ENCODE measurements at regions not wholly inside any gene's neighbourhood (a gene's known extent, or its start where the extent isn't known, plus 50 kb on each side); places are given as distances from the start of the nearest gene placed in this dataset.

DNA sequence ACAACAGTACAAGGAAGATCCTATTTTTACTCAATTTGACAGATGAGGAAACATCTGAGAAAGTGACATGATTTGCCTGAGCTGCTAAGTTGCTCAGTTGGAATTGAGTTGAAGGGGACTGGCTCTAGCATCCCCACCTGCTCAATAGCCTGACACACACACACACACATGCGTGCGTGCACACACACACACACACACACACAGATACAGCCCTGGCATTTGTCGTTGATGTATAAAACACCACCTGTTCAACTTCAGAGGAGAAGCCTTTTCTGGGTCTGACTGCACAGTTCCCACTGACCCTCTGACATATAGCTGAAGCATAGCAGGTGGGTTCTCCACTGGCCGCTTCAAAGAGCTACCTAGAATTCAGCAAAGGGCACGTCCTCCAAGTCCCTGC lies 1045.9 kb downstream of the VRK1 start:
- POLR2A ChIA-PET = no interaction called here
- Mint-ChIP-seq H3K36me3 (no peaks in the 10 kb centered on the region), H3K27me3 (ENCODE audit: low read depth) (peaks cover 3% of the 10 kb centered on the region; the same call in 1 of the 2 replicates), H3K4me3 (no peak overlapping the region), H3K27ac (no peak overlapping the region), H3K9me3 (no peaks in the 10 kb centered on the region), H3K4me1 (peaks cover 14% of the 10 kb centered on the region)
- CTCF ChIA-PET = no interaction called here
- ATAC-seq (no peak), DNase-seq (ENCODE audit: low spot score) (no peak)
- TF ChIP-seq FOXP1 (CRISPR knock-in tag; IDR thresholded peaks at IDR 0.05; ENCODE audit: borderline replicate concordance) = no peak
- TF ChIP-seq, protein P1, sequence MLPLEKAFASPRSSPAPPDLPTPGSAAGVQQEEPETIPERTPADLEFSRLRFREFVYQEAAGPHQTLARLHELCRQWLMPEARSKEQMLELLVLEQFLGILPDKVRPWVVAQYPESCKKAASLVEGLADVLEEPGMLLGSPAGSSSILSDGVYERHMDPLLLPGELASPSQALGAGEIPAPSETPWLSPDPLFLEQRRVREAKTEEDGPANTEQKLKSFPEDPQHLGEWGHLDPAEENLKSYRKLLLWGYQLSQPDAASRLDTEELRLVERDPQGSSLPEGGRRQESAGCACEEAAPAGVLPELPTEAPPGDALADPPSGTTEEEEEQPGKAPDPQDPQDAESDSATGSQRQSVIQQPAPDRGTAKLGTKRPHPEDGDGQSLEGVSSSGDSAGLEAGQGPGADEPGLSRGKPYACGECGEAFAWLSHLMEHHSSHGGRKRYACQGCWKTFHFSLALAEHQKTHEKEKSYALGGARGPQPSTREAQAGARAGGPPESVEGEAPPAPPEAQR (CRISPR knock-in tag; IDR thresholded peaks at IDR 0.05) = no peak
- no peak for TF ChIP-seq JUN (CRISPR knock-in tag; IDR thresholded peaks at IDR 0.05)
- TF ChIP-seq, protein P2, sequence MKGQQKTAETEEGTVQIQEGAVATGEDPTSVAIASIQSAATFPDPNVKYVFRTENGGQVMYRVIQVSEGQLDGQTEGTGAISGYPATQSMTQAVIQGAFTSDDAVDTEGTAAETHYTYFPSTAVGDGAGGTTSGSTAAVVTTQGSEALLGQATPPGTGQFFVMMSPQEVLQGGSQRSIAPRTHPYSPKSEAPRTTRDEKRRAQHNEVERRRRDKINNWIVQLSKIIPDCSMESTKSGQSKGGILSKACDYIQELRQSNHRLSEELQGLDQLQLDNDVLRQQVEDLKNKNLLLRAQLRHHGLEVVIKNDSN (CRISPR knock-in tag; IDR thresholded peaks at IDR 0.05) = no peak
- TF ChIP-seq, protein P3, sequence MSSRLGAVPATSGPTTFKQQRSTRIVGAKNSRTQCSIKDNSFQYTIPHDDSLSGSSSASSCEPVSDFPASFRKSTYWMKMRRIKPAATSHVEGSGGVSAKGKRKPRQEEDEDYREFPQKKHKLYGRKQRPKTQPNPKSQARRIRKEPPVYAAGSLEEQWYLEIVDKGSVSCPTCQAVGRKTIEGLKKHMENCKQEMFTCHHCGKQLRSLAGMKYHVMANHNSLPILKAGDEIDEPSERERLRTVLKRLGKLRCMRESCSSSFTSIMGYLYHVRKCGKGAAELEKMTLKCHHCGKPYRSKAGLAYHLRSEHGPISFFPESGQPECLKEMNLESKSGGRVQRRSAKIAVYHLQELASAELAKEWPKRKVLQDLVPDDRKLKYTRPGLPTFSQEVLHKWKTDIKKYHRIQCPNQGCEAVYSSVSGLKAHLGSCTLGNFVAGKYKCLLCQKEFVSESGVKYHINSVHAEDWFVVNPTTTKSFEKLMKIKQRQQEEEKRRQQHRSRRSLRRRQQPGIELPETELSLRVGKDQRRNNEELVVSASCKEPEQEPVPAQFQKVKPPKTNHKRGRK (CRISPR knock-in tag; IDR thresholded peaks at IDR 0.05; ENCODE audit: borderline replicate concordance) = no peak
- no peak for TF ChIP-seq GABPB1 (CRISPR knock-in tag; IDR thresholded peaks at IDR 0.05)
- no peak for TF ChIP-seq MYBL2 (CRISPR knock-in tag; IDR thresholded peaks at IDR 0.05)
- TF ChIP-seq, protein P4, sequence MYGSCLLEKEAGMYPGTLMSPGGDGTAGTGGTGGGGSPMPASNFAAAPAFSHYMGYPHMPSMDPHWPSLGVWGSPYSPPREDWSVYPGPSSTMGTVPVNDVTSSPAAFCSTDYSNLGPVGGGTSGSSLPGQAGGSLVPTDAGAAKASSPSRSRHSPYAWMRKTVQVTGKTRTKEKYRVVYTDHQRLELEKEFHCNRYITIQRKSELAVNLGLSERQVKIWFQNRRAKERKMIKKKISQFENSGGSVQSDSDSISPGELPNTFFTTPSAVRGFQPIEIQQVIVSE (CRISPR knock-in tag; IDR thresholded peaks at IDR 0.05; ENCODE audit: borderline replicate concordance) = no peak
- TF ChIP-seq ESRRA (CRISPR knock-in tag; IDR thresholded peaks at IDR 0.05; ENCODE audit: borderline replicate concordance) = no peak

DNA sequence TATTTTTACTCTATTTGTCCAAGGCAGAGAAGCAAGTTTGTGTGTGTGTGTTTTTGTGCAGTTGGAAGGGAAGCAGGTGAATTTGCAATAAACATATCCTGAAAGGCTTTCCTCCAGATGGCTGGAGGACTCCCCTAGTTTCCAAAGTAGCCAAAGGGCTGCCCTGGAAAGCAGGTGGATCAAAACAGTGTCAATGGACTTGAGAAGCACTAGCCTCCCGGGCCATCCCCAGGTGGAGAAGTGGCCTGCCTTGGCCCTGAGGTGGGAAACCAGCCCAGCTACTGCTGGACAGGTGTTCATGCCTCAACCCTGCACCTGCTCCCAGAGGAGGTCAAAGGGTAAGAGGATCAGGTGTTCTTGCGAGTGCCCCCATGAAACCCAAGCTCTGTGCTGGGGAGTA lies 1046.9 kb downstream of the VRK1 start:
- Mint-ChIP-seq H3K27me3 (ENCODE audit: low read depth) (peaks cover 3% of the 10 kb centered on the region; the same call in 1 of the 2 replicates), H3K4me1 (peaks cover 15% of the 10 kb centered on the region), H3K4me3 (no peak overlapping the region), H3K36me3 (no peaks in the 10 kb centered on the region), H3K27ac (no peak overlapping the region), H3K9me3 (no peaks in the 10 kb centered on the region)
- CTCF ChIA-PET = no interaction called here
- TF ChIP-seq FOXJ3 (CRISPR knock-in tag; IDR thresholded peaks at IDR 0.05; ENCODE audit: borderline replicate concordance) (no peak), ZNF396 (CRISPR knock-in tag; IDR thresholded peaks at IDR 0.05; ENCODE audit: borderline replicate concordance) (no peak), ESRRA (CRISPR knock-in tag; IDR thresholded peaks at IDR 0.05; ENCODE audit: borderline replicate concordance) (no peak), MXD4 (CRISPR knock-in tag; IDR thresholded peaks at IDR 0.05; ENCODE audit: borderline replicate concordance) (no peak), CREM (CRISPR knock-in tag; IDR thresholded peaks at IDR 0.05) (no peak), FOXP1 (CRISPR knock-in tag; IDR thresholded peaks at IDR 0.05; ENCODE audit: borderline replicate concordance) (no peak), RORB (CRISPR knock-in tag; IDR thresholded peaks at IDR 0.05) (no peak), ZNF232 (CRISPR knock-in tag; IDR thresholded peaks at IDR 0.05) (no peak), JAZF1 (CRISPR knock-in tag; IDR thresholded peaks at IDR 0.05) (no peak), RELA (CRISPR knock-in tag; IDR thresholded peaks at IDR 0.05; ENCODE audit: borderline replicate concordance) (no peak), EMX1 (CRISPR knock-in tag; IDR thresholded peaks at IDR 0.05) (no peak)
- TF ChIP-seq, protein P4 (CRISPR knock-in tag; IDR thresholded peaks at IDR 0.05; ENCODE audit: borderline replicate concordance) = no peak
- TF ChIP-seq, protein P5, sequence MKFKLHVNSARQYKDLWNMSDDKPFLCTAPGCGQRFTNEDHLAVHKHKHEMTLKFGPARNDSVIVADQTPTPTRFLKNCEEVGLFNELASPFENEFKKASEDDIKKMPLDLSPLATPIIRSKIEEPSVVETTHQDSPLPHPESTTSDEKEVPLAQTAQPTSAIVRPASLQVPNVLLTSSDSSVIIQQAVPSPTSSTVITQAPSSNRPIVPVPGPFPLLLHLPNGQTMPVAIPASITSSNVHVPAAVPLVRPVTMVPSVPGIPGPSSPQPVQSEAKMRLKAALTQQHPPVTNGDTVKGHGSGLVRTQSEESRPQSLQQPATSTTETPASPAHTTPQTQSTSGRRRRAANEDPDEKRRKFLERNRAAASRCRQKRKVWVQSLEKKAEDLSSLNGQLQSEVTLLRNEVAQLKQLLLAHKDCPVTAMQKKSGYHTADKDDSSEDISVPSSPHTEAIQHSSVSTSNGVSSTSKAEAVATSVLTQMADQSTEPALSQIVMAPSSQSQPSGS (CRISPR knock-in tag; IDR thresholded peaks at IDR 0.05; ENCODE audit: borderline replicate concordance, low read depth) = no peak
- TF ChIP-seq, protein P6, sequence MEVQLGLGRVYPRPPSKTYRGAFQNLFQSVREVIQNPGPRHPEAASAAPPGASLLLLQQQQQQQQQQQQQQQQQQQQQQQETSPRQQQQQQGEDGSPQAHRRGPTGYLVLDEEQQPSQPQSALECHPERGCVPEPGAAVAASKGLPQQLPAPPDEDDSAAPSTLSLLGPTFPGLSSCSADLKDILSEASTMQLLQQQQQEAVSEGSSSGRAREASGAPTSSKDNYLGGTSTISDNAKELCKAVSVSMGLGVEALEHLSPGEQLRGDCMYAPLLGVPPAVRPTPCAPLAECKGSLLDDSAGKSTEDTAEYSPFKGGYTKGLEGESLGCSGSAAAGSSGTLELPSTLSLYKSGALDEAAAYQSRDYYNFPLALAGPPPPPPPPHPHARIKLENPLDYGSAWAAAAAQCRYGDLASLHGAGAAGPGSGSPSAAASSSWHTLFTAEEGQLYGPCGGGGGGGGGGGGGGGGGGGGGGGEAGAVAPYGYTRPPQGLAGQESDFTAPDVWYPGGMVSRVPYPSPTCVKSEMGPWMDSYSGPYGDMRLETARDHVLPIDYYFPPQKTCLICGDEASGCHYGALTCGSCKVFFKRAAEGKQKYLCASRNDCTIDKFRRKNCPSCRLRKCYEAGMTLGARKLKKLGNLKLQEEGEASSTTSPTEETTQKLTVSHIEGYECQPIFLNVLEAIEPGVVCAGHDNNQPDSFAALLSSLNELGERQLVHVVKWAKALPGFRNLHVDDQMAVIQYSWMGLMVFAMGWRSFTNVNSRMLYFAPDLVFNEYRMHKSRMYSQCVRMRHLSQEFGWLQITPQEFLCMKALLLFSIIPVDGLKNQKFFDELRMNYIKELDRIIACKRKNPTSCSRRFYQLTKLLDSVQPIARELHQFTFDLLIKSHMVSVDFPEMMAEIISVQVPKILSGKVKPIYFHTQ (CRISPR knock-in tag; IDR thresholded peaks at IDR 0.05) = no peak
- TF ChIP-seq, protein P7, sequence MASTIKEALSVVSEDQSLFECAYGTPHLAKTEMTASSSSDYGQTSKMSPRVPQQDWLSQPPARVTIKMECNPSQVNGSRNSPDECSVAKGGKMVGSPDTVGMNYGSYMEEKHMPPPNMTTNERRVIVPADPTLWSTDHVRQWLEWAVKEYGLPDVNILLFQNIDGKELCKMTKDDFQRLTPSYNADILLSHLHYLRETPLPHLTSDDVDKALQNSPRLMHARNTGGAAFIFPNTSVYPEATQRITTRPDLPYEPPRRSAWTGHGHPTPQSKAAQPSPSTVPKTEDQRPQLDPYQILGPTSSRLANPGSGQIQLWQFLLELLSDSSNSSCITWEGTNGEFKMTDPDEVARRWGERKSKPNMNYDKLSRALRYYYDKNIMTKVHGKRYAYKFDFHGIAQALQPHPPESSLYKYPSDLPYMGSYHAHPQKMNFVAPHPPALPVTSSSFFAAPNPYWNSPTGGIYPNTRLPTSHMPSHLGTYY (CRISPR knock-in tag; IDR thresholded peaks at IDR 0.05) = no peak
- ATAC-seq (no peak), DNase-seq (ENCODE audit: low spot score) (no peak)
- POLR2A ChIA-PET = no interaction called here

All from WTC11 (cell line).